Endodermal cell (in vitro differentiated cells): ENCODE measurements at regions not wholly inside any gene's neighbourhood (a gene's known extent, or its start where the extent isn't known, plus 50 kb on each side); places are given as distances from the start of the nearest gene placed in this dataset.
A peak's percentile ranks its signal among the peaks of the same experiment; 100 is the strongest.

Experiments
- DNase-seq: peaks from one replicate; pipeline ENCODE4 v3.0.0-alpha.2; 2017
- H3K27ac ChIP-seq: 2 replicates; pipeline ENCODE4 v1.5.1; 2013; ENCODE audit warnings: mild to moderate bottlenecking, low read depth, low read length, moderate library complexity
- H3K27me3 ChIP-seq: 2 replicates; pipeline ENCODE4 v1.6.1; 2013; ENCODE audit warnings: mild to moderate bottlenecking, low read length, moderate library complexity; ENCODE audit not compliant: insufficient read depth, control insufficient read depth, poor library complexity, severe bottlenecking
- H3K36me3 ChIP-seq: 2 replicates; pipeline ENCODE4 v1.7.0; 2013; ENCODE audit warnings: mild to moderate bottlenecking, low read length, moderate library complexity; ENCODE audit not compliant: control insufficient read depth, insufficient read depth
- H3K4me1 ChIP-seq: one replicate; pipeline ENCODE4 v1.7.0; 2013; ENCODE audit warnings: low read length; ENCODE audit not compliant: control insufficient read depth, insufficient read depth
- H3K4me3 ChIP-seq: 2 replicates; pipeline ENCODE4 v1.5.1; 2013; ENCODE audit warnings: mild to moderate bottlenecking, low read length, moderate library complexity
- H3K9ac ChIP-seq: 2 replicates; pipeline ENCODE4 v1.6.1; 2013; ENCODE audit warnings: mild to moderate bottlenecking, low read length, moderate library complexity; ENCODE audit not compliant: poor library complexity, severe bottlenecking; ENCODE audit errors: extremely low read depth
- H3K9me3 ChIP-seq: 2 replicates; pipeline ENCODE4 v1.6.1; 2013; ENCODE audit warnings: mild to moderate bottlenecking, low read length, moderate library complexity; ENCODE audit not compliant: control insufficient read depth
- H3K27ac Mint-ChIP-seq: 2 replicates; pipeline ENCODE4 v1.8.0; 2020; ENCODE audit warnings: mixed read lengths
- H3K27me3 Mint-ChIP-seq: 2 replicates; pipeline ENCODE4 v1.8.0; 2021; ENCODE audit warnings: mild to moderate bottlenecking, mixed read lengths; ENCODE audit not compliant: insufficient read depth
- H3K36me3 Mint-ChIP-seq: 2 replicates; pipeline ENCODE4 v1.8.0; 2020; ENCODE audit warnings: low read depth, mixed read lengths
- H3K4me1 Mint-ChIP-seq: 2 replicates; pipeline ENCODE4 v1.8.0; 2020; ENCODE audit warnings: mixed read lengths
- H3K4me3 Mint-ChIP-seq: 2 replicates; pipeline ENCODE4 v1.8.0; 2020; ENCODE audit warnings: mild to moderate bottlenecking, moderate library complexity, mixed read lengths
- H3K9me3 Mint-ChIP-seq: 2 replicates; pipeline ENCODE4 v1.8.0; 2020; ENCODE audit warnings: mild to moderate bottlenecking, mixed read lengths
- WGBS, 2 experiments: methylation state at CpG; one replicate each; pipeline versions ENCODE4 v1.1.5 to v1.1.7; 2013; ENCODE audit warnings: missing lambda C conversion rate in 2 of 2, mixed read lengths in 1 of 2; ENCODE audit not compliant: insufficient coverage in 1 of 2, insufficient read length in 1 of 2; 5-methylcytosine and 5-hydroxymethylcytosine counted together
- TF ChIP-seq, protein P1 (sequence below): fragments of 200-600 bp; sonication (generic); conservative IDR thresholded peaks from 2 replicates; pipeline ENCODE4 v1.5.0; 2021; ENCODE audit warnings: antibody characterized with exemption, mild to moderate bottlenecking

DNA sequence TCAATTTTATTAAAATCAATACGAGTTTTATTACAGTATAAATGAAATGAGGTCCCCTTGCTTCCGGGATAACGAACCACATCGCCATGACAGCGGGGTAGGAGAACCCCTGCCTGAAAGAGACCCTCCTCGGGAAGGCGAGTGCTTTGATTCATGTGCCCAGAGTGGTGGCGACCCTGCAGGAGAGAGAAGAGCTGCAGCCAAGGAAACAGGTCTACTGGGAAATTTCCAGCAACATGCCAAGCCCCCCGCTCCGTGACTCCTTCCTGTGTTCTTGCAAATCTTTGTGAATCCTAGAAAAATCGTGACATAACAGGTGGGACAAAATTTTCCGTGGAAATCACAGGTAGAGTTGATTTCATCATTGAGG is 162.5 kb downstream of the WSCD1 start:
- 80 to 88% methylated on average over 11 to 12 of the region's 12 CpGs for WGBS, 2 experiments
- TF ChIP-seq, protein P1, sequence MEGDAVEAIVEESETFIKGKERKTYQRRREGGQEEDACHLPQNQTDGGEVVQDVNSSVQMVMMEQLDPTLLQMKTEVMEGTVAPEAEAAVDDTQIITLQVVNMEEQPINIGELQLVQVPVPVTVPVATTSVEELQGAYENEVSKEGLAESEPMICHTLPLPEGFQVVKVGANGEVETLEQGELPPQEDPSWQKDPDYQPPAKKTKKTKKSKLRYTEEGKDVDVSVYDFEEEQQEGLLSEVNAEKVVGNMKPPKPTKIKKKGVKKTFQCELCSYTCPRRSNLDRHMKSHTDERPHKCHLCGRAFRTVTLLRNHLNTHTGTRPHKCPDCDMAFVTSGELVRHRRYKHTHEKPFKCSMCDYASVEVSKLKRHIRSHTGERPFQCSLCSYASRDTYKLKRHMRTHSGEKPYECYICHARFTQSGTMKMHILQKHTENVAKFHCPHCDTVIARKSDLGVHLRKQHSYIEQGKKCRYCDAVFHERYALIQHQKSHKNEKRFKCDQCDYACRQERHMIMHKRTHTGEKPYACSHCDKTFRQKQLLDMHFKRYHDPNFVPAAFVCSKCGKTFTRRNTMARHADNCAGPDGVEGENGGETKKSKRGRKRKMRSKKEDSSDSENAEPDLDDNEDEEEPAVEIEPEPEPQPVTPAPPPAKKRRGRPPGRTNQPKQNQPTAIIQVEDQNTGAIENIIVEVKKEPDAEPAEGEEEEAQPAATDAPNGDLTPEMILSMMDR = no peak
- Histone ChIP-seq H3K9me3 (no peaks in the 10 kb centered on the region), H3K27me3 (no peaks in the 10 kb centered on the region), H3K27ac (no peak overlapping the region), H3K9ac (no peak overlapping the region), H3K36me3 (no peaks in the 10 kb centered on the region), H3K4me3 (no peak overlapping the region), H3K4me1 (no peaks in the 10 kb centered on the region)
- H3K4me3 Mint-ChIP-seq = no peak overlapping the region
- no peaks in the 10 kb centered on the region for H3K36me3 Mint-ChIP-seq
- no peaks in the 10 kb centered on the region for H3K9me3 Mint-ChIP-seq
- no peak overlapping the region for H3K27ac Mint-ChIP-seq
- H3K4me1 Mint-ChIP-seq = peaks cover 8% of the 10 kb centered on the region
- DNase-seq = no peak
- peaks cover 10% of the 10 kb centered on the region for H3K27me3 Mint-ChIP-seq

DNA sequence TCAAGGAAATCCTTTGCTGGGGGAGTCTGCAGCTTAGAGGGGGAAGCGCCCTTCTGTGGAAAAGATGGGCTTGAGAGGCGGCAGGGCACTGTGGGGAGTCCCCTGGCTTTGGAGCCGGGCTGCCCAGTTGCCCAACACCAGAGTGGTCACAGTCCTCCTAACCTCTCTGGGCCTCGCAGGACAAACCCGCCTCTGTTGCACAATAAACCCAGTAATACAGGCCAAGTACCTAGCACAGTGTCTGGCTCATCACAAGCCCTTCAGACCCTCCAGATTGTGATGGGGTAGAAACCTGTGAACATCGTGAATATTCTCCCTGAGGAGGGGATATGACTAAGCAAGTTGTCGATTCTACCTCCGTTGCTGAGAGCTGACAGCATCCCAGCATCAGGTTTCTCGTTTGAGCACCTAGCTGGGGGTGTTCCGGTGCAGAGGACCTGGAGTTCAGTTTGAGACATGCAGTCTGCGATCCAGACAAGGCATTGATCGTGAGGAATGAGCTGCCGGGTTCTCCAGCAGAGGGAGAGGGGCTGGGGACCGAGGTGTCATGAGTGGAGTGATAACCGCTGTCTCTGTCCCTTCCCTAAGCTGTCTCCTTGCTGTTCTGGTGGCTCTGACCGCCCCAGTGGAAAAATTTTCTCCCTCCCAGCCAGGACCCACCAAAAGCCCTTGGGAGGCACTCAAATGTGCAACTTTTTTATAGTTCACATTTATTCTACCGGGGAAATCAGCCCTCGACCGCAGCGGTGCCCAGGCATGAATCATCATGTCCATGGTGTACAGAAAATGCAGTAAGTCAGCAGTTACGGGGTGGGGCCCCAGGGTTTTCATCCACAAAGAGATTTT is 161.9 kb downstream of the WSCD1 start:
- Histone ChIP-seq H3K27ac (no peak overlapping the region), H3K9ac (no peak overlapping the region), H3K9me3 (no peaks in the 10 kb centered on the region), H3K27me3 (no peaks in the 10 kb centered on the region), H3K36me3 (no peaks in the 10 kb centered on the region), H3K4me1 (no peaks in the 10 kb centered on the region), H3K4me3 (no peak overlapping the region)
- H3K27ac Mint-ChIP-seq = no peak overlapping the region
- no peak overlapping the region for H3K4me3 Mint-ChIP-seq
- TF ChIP-seq, protein P1 = peak; percentile 22
- H3K36me3 Mint-ChIP-seq = peaks cover under 1% of the 10 kb centered on the region
- H3K27me3 Mint-ChIP-seq = peaks cover 10% of the 10 kb centered on the region
- 79 to 84% methylated on average over 12 to 21 of the region's 21 CpGs for WGBS, 2 experiments
- peak; percentile 51 for DNase-seq
- no peaks in the 10 kb centered on the region for H3K9me3 Mint-ChIP-seq
- H3K4me1 Mint-ChIP-seq = peaks cover 5% of the 10 kb centered on the region

DNA sequence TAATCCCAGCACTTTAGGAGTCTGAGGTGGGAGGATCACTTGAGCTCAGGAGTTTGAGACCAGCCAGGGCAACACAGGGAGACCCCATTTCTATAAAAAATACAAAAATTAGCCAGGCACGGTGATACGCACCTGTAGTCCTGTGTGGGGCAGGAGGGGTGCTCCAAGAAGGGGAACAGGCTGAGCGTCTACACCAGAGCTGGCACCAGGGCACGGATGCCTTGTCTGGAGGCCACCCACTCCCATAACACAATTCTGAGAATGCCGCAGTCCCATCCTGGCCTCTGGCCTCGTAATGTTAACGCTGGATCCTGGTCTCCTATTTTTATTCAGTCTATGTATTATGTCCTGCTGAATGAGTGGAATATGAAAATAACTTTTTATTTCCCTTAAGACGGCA is 161.3 kb downstream of the WSCD1 start:
- H3K9ac ChIP-seq = no peak overlapping the region
- no peak overlapping the region for H3K27ac Mint-ChIP-seq
- no peak overlapping the region for H3K4me3 Mint-ChIP-seq

More for the DNA sequence above, 161.3 kb downstream of the WSCD1 start:
- TF ChIP-seq, protein P1 = no peak
- H3K9me3 ChIP-seq = no peaks in the 10 kb centered on the region
- Mint-ChIP-seq H3K36me3 (peaks cover 1% of the 10 kb centered on the region), H3K4me1 (no peaks in the 10 kb centered on the region), H3K27me3 (peaks cover 10% of the 10 kb centered on the region), H3K9me3 (peaks cover 1% of the 10 kb centered on the region)
- H3K4me3 ChIP-seq = no peak overlapping the region
- no peak overlapping the region for H3K27ac ChIP-seq
- H3K4me1 ChIP-seq = no peaks in the 10 kb centered on the region
- no peaks in the 10 kb centered on the region for H3K27me3 ChIP-seq
- no peak for DNase-seq
- H3K36me3 ChIP-seq = no peaks in the 10 kb centered on the region
- WGBS, 2 experiments = 88 to 95% methylated on average over 6 to 8 of the region's 8 CpGs
